AG10803 (cell line): ENCODE measurements at regions not wholly inside any gene's neighbourhood (a gene's known extent, or its start where the extent isn't known, plus 50 kb on each side); places are given as distances from the start of the nearest gene placed in this dataset.

ENCODE experiments used
- DNase-seq: peaks from one replicate; pipeline ENCODE4 v3.0.0; 2010; ENCODE audit warnings: low read depth
- H3K4me3 ChIP-seq: 2 replicates; pipeline ENCODE4 v1.5.1; 2011; ENCODE audit warnings: mild to moderate bottlenecking, low read length, control low read depth
- CTCF ChIP-seq: conservative IDR thresholded peaks from 2 replicates; pipeline ENCODE4 v1.5.1; 2011; ENCODE audit warnings: mild to moderate bottlenecking, low read length, control low read depth, inconsistent platforms

GRCh38 chr10:65395631-65396030 is 1530.2 kb upstream of the LRRTM3 start:
- H3K4me3 ChIP-seq, result no peak overlapping the region
- TF ChIP-seq CTCF, result no peak
- no peak for DNase-seq

GRCh38 chr10:65396997-65397396 is 1528.8 kb upstream of the LRRTM3 start:
- no peak for TF ChIP-seq CTCF
- no peak for DNase-seq
- H3K4me3 ChIP-seq, result no peak overlapping the region

GRCh38 chr10:65408401-65408800 is 1517.4 kb upstream of the LRRTM3 start:
- H3K4me3 ChIP-seq, result no peak overlapping the region
- DNase-seq, result no peak
- no peak for TF ChIP-seq CTCF

- no peak for DNase-seq
- no peak overlapping the region for H3K4me3 ChIP-seq
- TF ChIP-seq CTCF, result no peak
Measured at GRCh38 chr10:65413001-65413400, 1512.8 kb upstream of the LRRTM3 start.

- TF ChIP-seq CTCF, result no peak
- H3K4me3 ChIP-seq, result no peak overlapping the region
- no peak for DNase-seq
Measured at GRCh38 chr10:65415318-65415717, 1510.5 kb upstream of the LRRTM3 start.

- no peak for DNase-seq
- TF ChIP-seq CTCF, result no peak
Measured at GRCh38 chr10:65416094-65416493, 1509.7 kb upstream of the LRRTM3 start.

GRCh38 chr10:65419629-65420028 is 1506.2 kb upstream of the LRRTM3 start:
- DNase-seq, result no peak
- no peak overlapping the region for H3K4me3 ChIP-seq
- no peak for TF ChIP-seq CTCF

More at GRCh38 chr10:65416094-65416493, 1509.7 kb upstream of the LRRTM3 start:
- H3K4me3 ChIP-seq, result no peak overlapping the region
